H1 (cell line): ENCODE measurements at regions not wholly inside any gene's neighbourhood (a gene's known extent, or its start where the extent isn't known, plus 50 kb on each side); places are given as distances from the start of the nearest gene placed in this dataset.
A peak's percentile ranks its signal among the peaks of the same experiment; 100 is the strongest.

Experiments
- SIRT6 ChIP-seq: IDR thresholded peaks from one replicate; pipeline ENCODE4 v1.7.1; 2012; ENCODE audit warnings: low read length, inconsistent platforms
- TEAD4 ChIP-seq: IDR thresholded peaks from 2 replicates; pipeline ENCODE4 v1.6.1; 2012; ENCODE audit warnings: low read depth, low read length, inconsistent platforms, mixed read lengths

DNA sequence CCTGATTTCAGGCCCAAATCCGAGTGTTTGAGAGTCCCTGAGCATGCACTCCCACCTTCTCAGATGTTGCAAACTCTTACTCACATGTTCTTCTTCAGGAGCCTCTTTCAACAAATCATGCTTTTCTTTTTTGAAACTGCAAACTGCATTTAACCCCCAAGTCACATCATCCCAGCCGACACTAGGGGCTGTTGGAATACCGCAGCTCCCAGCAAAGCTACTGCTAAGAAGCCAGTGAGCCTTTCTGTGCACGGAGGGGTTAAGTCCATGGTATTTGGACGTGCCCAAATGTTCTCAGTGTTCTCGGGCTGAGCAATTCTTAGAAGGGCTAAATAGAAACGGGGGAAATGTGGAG, 282.9 kb downstream of the NFIB start (continued):
- TF ChIP-seq SIRT6: no peak
- peak; percentile 58; the same call in 1 of the 2 replicates for TF ChIP-seq TEAD4
